ENCODE measurements at regions not wholly inside any gene's neighbourhood (a gene's known extent, or its start where the extent isn't known, plus 50 kb on each side); places are given as distances from the start of the nearest gene placed in this dataset.

GRCh38 chr16:80200079-80200478 lies 340.7 kb upstream of the DYNLRB2 start:
- DNase-seq = no peak
- intact Hi-C loops (cut with DNase I) = no loop called here

- no peak for DNase-seq
- intact Hi-C loops (cut with DNase I) = no loop called here
These were observed 341.2 kb upstream of the DYNLRB2 start for GRCh38 chr16:80199614-80200013.

GRCh38 chr16:80198311-80199299 lies 342.2 kb upstream of the DYNLRB2 start:
- intact Hi-C loops (cut with DNase I) = no loop called here
- no peak for DNase-seq

- intact Hi-C loops (cut with DNase I) = no loop called here
- no peak for DNase-seq
These were observed 343.0 kb upstream of the DYNLRB2 start for GRCh38 chr16:80197741-80198201.

- DNase-seq = no peak
- intact Hi-C loops (cut with DNase I) = no loop called here
These were observed 348.9 kb upstream of the DYNLRB2 start for GRCh38 chr16:80191928-80192327.

- no peak for DNase-seq
- intact Hi-C loops (cut with DNase I) = no loop called here
These were observed 351.2 kb upstream of the DYNLRB2 start for GRCh38 chr16:80189476-80190175.

- DNase-seq = no peak
- intact Hi-C loops (cut with DNase I) = no loop called here
These were observed 364.7 kb upstream of the DYNLRB2 start for GRCh38 chr16:80176114-80176513.

- intact Hi-C loops (cut with DNase I) = no loop called here
- DNase-seq = no peak
These were observed 365.8 kb upstream of the DYNLRB2 start for GRCh38 chr16:80175011-80175410.

- intact Hi-C loops (cut with DNase I) = no loop called here
- no peak for DNase-seq
These were observed 366.4 kb upstream of the DYNLRB2 start for GRCh38 chr16:80174416-80174815.

GRCh38 chr16:80171746-80172145 lies 369.0 kb upstream of the DYNLRB2 start:
- no peak for DNase-seq
- intact Hi-C loops (cut with DNase I) = no loop called here

GRCh38 chr16:80171199-80171598 lies 369.6 kb upstream of the DYNLRB2 start:
- intact Hi-C loops (cut with DNase I) = no loop called here
- no peak for DNase-seq

GRCh38 chr16:80167657-80168390 lies 373.0 kb upstream of the DYNLRB2 start:
- intact Hi-C loops (cut with DNase I) = no loop called here

GRCh38 chr16:80166082-80166481 lies 374.7 kb upstream of the DYNLRB2 start:
- DNase-seq = no peak
- intact Hi-C loops (cut with DNase I) = no loop called here

More at GRCh38 chr16:80167657-80168390, 373.0 kb upstream of the DYNLRB2 start:
- no peak for DNase-seq

- DNase-seq = no peak
- intact Hi-C loops (cut with DNase I) = no loop called here
These were observed 375.7 kb upstream of the DYNLRB2 start for GRCh38 chr16:80164966-80165550.

- DNase-seq = no peak
- intact Hi-C loops (cut with DNase I) = no loop called here
These were observed 377.5 kb upstream of the DYNLRB2 start for GRCh38 chr16:80163339-80163738.

GRCh38 chr16:80161799-80162739 lies 378.7 kb upstream of the DYNLRB2 start:
- intact Hi-C loops (cut with DNase I) = no loop called here

GRCh38 chr16:80158766-80159165 lies 382.0 kb upstream of the DYNLRB2 start:
- intact Hi-C loops (cut with DNase I) = no loop called here
- DNase-seq = no peak

More at GRCh38 chr16:80161799-80162739, 378.7 kb upstream of the DYNLRB2 start:
- DNase-seq = no peak

GRCh38 chr16:80151722-80152111 lies 389.1 kb upstream of the DYNLRB2 start:
- DNase-seq = no peak

GRCh38 chr16:80150978-80151721 lies 389.6 kb upstream of the DYNLRB2 start:
- no peak for DNase-seq
- intact Hi-C loops (cut with DNase I) = no loop called here

More at GRCh38 chr16:80151722-80152111, 389.1 kb upstream of the DYNLRB2 start:
- intact Hi-C loops (cut with DNase I) = no loop called here

Data from posterior cingulate gyrus (tissue), 11 donors.